ENCODE measurements at regions not wholly inside any gene's neighbourhood (a gene's known extent, or its start where the extent isn't known, plus 50 kb on each side); places are given as distances from the start of the nearest gene placed in this dataset.

DNA sequence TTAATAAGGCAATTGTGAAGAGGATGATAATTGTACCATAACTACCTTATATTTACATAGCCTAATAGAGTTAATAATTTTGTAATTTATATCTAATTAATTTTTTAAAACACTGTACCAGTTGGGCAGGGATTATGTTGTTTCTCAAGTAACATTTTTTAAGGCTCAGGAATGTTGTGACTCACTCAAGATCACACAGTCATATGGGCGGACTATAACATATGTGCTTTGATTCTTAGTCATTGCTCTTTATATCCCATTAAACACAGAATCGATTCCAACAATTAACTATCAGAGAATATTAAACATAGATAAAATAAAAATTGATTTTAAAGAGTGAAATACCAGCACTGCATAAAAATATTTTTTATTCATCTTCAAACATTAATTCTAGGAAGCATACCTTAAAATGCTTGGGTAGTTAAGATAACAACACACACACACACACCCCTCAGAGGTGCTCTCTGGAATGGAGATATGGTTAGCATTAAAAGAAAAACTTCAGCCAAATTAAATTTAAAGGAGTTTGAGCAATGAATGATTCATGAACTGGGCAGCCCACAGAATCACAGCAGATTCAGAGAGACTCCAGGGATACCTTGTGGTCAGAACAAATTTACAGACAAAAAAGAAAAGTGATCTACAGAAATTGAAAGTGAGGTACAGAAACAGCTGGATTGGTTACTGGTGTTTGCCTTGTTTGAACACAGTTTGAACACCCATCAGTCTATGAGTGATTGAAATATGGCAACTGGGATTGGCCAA lies 869.4 kb upstream of the ID2 start:
- no peak overlapping the region for H3K4me3 ChIP-seq (ENCODE audit: low read depth, low read length)
- TF ChIP-seq, protein P1, sequence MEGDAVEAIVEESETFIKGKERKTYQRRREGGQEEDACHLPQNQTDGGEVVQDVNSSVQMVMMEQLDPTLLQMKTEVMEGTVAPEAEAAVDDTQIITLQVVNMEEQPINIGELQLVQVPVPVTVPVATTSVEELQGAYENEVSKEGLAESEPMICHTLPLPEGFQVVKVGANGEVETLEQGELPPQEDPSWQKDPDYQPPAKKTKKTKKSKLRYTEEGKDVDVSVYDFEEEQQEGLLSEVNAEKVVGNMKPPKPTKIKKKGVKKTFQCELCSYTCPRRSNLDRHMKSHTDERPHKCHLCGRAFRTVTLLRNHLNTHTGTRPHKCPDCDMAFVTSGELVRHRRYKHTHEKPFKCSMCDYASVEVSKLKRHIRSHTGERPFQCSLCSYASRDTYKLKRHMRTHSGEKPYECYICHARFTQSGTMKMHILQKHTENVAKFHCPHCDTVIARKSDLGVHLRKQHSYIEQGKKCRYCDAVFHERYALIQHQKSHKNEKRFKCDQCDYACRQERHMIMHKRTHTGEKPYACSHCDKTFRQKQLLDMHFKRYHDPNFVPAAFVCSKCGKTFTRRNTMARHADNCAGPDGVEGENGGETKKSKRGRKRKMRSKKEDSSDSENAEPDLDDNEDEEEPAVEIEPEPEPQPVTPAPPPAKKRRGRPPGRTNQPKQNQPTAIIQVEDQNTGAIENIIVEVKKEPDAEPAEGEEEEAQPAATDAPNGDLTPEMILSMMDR (conservative IDR thresholded peaks at IDR 0.05; ENCODE audit: low read depth, low read length) = no peak
- DNase-seq (ENCODE audit: low read depth) = no peak

DNA sequence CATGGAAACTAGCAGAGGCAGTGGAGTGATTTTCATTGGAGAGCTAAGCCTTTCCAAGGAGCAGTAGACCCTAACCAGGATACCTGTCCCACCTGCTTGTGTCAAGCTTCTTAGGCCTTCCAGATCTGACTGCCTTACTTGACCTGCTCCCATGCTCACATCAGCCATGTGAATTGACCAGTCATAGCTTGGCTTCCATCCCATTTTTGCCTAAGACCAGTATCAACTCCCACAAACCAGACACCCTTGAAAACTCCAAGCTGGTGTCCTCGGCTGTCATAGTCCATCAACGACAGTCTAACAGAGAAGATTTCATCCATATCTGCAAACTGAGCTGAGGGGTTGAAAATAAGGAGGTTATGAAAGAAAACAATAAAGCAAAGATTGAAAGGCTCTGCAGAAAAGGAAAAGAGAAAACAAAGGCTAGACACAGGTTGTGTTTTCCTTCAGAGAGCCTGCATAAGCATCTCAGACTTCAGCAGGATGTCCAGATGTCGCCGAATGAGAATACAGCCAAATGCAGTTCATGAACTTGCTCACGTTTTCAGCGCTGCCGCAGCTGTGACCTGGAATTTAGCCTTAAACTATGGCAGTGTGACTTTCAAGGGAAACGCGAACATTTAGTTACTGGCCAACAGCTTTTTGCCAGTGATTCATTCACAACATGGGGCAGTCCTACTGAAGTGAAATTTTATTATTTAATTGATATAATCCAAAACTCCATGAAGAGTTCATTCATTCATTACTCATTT lies 868.1 kb upstream of the ID2 start:
- DNase-seq (ENCODE audit: low read depth) = no peak
- TF ChIP-seq, protein P1 (conservative IDR thresholded peaks at IDR 0.05; ENCODE audit: low read depth, low read length) = no peak
- no peak overlapping the region for H3K4me3 ChIP-seq (ENCODE audit: low read depth, low read length)

DNA sequence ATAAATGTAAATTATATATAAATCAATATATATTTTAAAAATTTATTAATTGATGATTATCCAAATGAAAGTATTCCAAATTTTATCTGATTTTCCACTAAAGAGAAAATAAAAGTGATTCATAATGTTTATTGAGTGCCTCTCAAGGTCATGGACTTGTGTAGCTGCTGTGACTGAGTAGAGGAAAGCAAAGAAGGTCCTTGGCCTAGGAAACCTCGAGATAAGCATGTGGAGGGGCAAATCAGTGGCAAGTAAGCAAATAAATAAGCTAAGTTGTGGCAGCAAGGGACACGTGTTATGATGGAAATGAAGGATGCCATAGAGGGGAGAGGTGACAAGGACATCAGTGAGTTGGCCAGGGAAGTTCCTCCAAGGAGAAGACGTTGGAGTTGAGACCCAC lies 866.1 kb upstream of the ID2 start:
- no peak for DNase-seq (ENCODE audit: low read depth)
- H3K4me3 ChIP-seq (ENCODE audit: low read depth, low read length) = no peak overlapping the region
- TF ChIP-seq, protein P1 (conservative IDR thresholded peaks at IDR 0.05; ENCODE audit: low read depth, low read length) = no peak

DNA sequence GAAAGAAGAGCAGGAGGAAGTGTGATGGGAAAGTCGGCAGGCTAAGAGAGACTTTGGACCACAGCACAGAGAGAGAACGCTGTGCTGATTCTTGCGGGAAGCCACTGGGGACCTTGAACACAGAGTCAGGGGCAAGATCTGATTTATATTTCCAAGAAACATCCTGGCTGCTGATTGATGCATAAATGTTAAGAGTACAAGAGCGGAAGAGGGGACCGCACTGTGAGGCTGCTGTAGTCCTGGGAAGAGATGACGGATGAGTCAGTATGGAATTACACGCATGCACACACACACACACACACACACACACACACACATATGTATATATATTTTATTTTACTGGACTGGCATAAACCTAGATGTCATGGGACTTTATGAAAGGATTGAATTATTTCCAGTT lies 865.6 kb upstream of the ID2 start:
- no peak for DNase-seq (ENCODE audit: low read depth)
- H3K4me3 ChIP-seq (ENCODE audit: low read depth, low read length) = no peak overlapping the region
- TF ChIP-seq, protein P1 (conservative IDR thresholded peaks at IDR 0.05; ENCODE audit: low read depth, low read length) = no peak

DNA sequence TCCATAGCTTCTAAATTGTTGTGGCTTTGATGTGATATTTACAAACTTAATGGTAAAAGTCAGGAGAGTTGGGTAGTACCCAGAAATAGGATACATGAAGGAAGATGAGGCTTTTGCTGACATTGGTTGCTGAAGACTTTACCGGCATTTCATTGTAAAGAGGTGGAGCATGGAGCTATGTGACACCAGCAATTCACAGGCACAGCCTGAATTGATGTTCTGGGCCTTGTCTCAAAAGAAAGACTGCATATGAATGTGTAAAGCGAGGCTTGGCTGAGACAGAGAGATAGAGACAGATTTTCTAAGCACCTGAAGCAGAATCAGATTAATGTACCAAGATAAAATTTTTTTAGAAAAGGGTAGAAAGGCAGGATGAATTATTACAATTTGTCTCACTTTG lies 864.9 kb upstream of the ID2 start:
- no peak overlapping the region for H3K4me3 ChIP-seq (ENCODE audit: low read depth, low read length)
- DNase-seq (ENCODE audit: low read depth) = no peak

DNA sequence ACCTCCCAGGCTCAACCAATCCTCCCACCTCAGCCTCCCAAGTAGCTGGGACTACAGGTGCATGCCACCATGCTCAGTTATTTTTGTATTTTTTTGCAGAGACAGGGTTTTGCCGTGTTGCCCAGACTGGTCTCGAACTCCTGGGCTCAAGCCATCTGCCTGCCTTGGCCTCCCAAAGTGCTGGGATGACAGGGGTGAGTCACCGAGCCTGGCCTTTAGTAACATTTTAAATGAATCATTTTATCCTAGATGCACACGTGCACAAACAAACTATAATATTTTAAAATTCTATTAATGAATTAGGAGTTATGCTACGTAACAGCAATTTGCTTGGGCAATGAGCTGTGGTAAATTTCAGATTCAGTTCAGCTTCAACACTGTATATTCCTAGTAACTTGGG lies 862.5 kb upstream of the ID2 start:
- no peak overlapping the region for H3K4me3 ChIP-seq (ENCODE audit: low read depth, low read length)
- DNase-seq (ENCODE audit: low read depth) = no peak
- TF ChIP-seq, protein P1 (conservative IDR thresholded peaks at IDR 0.05; ENCODE audit: low read depth, low read length) = no peak

More for the DNA sequence above, 864.9 kb upstream of the ID2 start:
- TF ChIP-seq, protein P1 (conservative IDR thresholded peaks at IDR 0.05; ENCODE audit: low read depth, low read length) = no peak

All from epithelial cell of proximal tubule (primary cell).